ENCODE measurements at regions not wholly inside any gene's neighbourhood (a gene's known extent, or its start where the extent isn't known, plus 50 kb on each side); places are given as distances from the start of the nearest gene placed in this dataset.

DNA sequence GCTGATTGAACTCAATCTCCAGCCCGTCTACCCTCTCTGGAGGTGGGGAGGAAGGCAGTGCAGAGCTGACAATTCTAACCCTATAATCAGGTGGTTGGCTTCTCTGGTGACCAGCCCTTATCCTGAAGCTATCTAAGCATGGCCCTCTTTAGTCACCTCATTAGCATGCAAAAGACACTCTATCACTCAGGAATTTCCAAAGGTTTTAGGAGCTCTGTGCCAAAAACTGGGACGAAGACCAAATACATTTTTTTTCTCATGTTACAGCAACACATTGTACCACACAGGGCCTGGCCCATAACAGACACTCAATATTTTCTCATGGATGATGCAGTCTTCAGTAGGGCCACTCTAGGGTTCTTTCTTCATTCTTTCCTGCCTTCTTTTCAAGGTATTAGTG is 118.8 kb upstream of the VLDLR start:
- TF ChIP-seq CTCF (IDR thresholded peaks at IDR 0.05) = no peak
- ChIA-PET POLR2A (no interaction called here), CTCF (no interaction called here)
- no peak overlapping the region for H3K27ac ChIP-seq (ENCODE audit: low read depth in 1 of 2, low read length in 2 of 2)
- no peaks in the 10 kb centered on the region for H3K36me3 ChIP-seq (ENCODE audit: insufficient read depth, low read length)
- intact Hi-C loops (cut with DNase I, micrococcal nuclease) = no loop called here
- no peaks in the 10 kb centered on the region for H3K27me3 Mint-ChIP-seq
- H3K4me3 ChIP-seq (ENCODE audit: low read length) = no peak overlapping the region
- H3K4me3 Mint-ChIP-seq = no peak overlapping the region
- ATAC-seq (ENCODE audit: poor library complexity) (no peak), DNase-seq (no peak)
- H3K36me3 Mint-ChIP-seq (ENCODE audit: low read depth) = no peaks in the 10 kb centered on the region
- no peaks in the 10 kb centered on the region for H3K4me1 Mint-ChIP-seq (ENCODE audit: low read depth)
- no peaks in the 10 kb centered on the region for H3K4me1 ChIP-seq (ENCODE audit: insufficient read depth, low read length)
- H3K9me3 Mint-ChIP-seq = no peaks in the 10 kb centered on the region
- H3K9me3 ChIP-seq (ENCODE audit: control insufficient read depth in 1 of 2, insufficient read depth in 1 of 2, low read length in 2 of 2) = no peaks in the 10 kb centered on the region
- no peaks in the 10 kb centered on the region for H3K27me3 ChIP-seq (ENCODE audit: control insufficient read depth in 1 of 2, insufficient read depth in 2 of 2, low read length in 2 of 2)
- H3K27ac Mint-ChIP-seq = no peak overlapping the region

- H3K4me1 Mint-ChIP-seq (ENCODE audit: low read depth) = no peaks in the 10 kb centered on the region
- intact Hi-C loops (cut with DNase I, micrococcal nuclease) = no loop called here
- H3K27ac Mint-ChIP-seq = no peak overlapping the region
- no peak for ATAC-seq (ENCODE audit: poor library complexity)
- no peaks in the 10 kb centered on the region for H3K27me3 ChIP-seq (ENCODE audit: control insufficient read depth in 1 of 2, insufficient read depth in 2 of 2, low read length in 2 of 2)
- H3K4me1 ChIP-seq (ENCODE audit: insufficient read depth, low read length) = no peaks in the 10 kb centered on the region
- no peaks in the 10 kb centered on the region for H3K36me3 Mint-ChIP-seq (ENCODE audit: low read depth)
- H3K9me3 ChIP-seq (ENCODE audit: control insufficient read depth in 1 of 2, insufficient read depth in 1 of 2, low read length in 2 of 2) = no peaks in the 10 kb centered on the region
- ChIA-PET CTCF (no interaction called here), POLR2A (no interaction called here)
- H3K4me3 ChIP-seq (ENCODE audit: low read length) = no peak overlapping the region
- no peaks in the 10 kb centered on the region for H3K27me3 Mint-ChIP-seq
- TF ChIP-seq CTCF (IDR thresholded peaks at IDR 0.05) = no peak
- H3K36me3 ChIP-seq (ENCODE audit: insufficient read depth, low read length) = no peaks in the 10 kb centered on the region
- H3K4me3 Mint-ChIP-seq = no peak overlapping the region
- no peaks in the 10 kb centered on the region for H3K9me3 Mint-ChIP-seq
- H3K27ac ChIP-seq (ENCODE audit: low read depth in 1 of 2, low read length in 2 of 2) = no peak overlapping the region
- no peak for DNase-seq
These were observed 115.3 kb upstream of the VLDLR start for GRCh38 chr9:2506321-2506720.

DNA sequence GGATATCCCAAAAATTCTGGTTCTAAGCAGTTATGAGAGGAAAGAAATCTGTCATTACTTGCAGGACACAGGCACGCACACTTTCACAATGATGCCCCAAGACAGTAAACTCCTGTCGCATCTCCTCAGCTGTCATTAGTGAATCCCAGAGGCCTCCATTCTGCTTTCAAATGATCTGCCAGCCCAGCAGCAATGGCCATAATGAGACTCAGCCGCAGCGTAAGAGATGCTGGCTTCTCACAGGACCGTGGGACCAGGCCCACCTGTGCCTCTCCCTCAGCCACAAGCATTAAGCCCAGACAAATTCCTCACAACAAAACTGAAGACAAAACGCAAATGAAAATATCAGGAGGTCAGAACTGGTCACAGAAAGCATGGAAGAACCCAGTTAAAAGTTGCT is 98.0 kb upstream of the VLDLR start:
- Histone ChIP-seq H3K4me3 (ENCODE audit: low read length) (no peak overlapping the region), H3K36me3 (ENCODE audit: insufficient read depth, low read length) (no peaks in the 10 kb centered on the region), H3K4me1 (ENCODE audit: insufficient read depth, low read length) (no peaks in the 10 kb centered on the region), H3K27ac (ENCODE audit: low read depth in 1 of 2, low read length in 2 of 2) (no peak overlapping the region), H3K27me3 (ENCODE audit: control insufficient read depth in 1 of 2, insufficient read depth in 2 of 2, low read length in 2 of 2) (no peaks in the 10 kb centered on the region), H3K9me3 (ENCODE audit: control insufficient read depth in 1 of 2, insufficient read depth in 1 of 2, low read length in 2 of 2) (peaks cover 0 to 8% of the 10 kb centered on the region in 2 experiments)
- ChIA-PET POLR2A (no interaction called here), CTCF (no interaction called here)
- peaks cover 4% of the 10 kb centered on the region for H3K27me3 Mint-ChIP-seq
- intact Hi-C loops (cut with DNase I, micrococcal nuclease) = no loop called here
- no peaks in the 10 kb centered on the region for H3K4me1 Mint-ChIP-seq (ENCODE audit: low read depth)
- no peak overlapping the region for H3K4me3 Mint-ChIP-seq
- no peak overlapping the region for H3K27ac Mint-ChIP-seq
- no peak for ATAC-seq (ENCODE audit: poor library complexity)
- no peak for DNase-seq
- no peak for TF ChIP-seq CTCF (IDR thresholded peaks at IDR 0.05)
- no peaks in the 10 kb centered on the region for H3K36me3 Mint-ChIP-seq (ENCODE audit: low read depth)
- peaks cover 4% of the 10 kb centered on the region for H3K9me3 Mint-ChIP-seq

Data from CD4-positive, alpha-beta T cell (primary cell).